ENCODE measurements at regions not wholly inside any gene's neighbourhood (a gene's known extent, or its start where the extent isn't known, plus 50 kb on each side); places are given as distances from the start of the nearest gene placed in this dataset.

GRCh38 chr1:78292361-78292760, 198.4 kb upstream of the PTGFR start:
- no peak overlapping the region for H3K4me3 ChIP-seq
- H3K27me3 ChIP-seq (ENCODE audit: insufficient read depth in 3 of 3, low read length in 2 of 3) = no peaks in the 10 kb centered on the region
- no peak for TF ChIP-seq CTCF (IDR thresholded peaks at IDR 0.05)
- no peaks in the 10 kb centered on the region for H3K4me1 ChIP-seq
- peak in 1 of 2 donors; percentile 19 for DNase-seq
- H3K27ac ChIP-seq = no peak overlapping the region
- H3K9me3 ChIP-seq = no peaks in the 10 kb centered on the region
- H3K36me3 ChIP-seq (ENCODE audit: insufficient read depth in 1 of 2, low read depth in 1 of 2) = no peaks in the 10 kb centered on the region
- no peak for ATAC-seq
- WGBS, 3 donors = 46 to 52% (median 51%) methylated on average over 3 of the region's 3 CpGs
- intact Hi-C loops (cut with DNase I) = no loop called here

GRCh38 chr1:78297836-78298235, 192.9 kb upstream of the PTGFR start:
- Histone ChIP-seq H3K27me3 (ENCODE audit: insufficient read depth in 3 of 3, low read length in 2 of 3) (no peaks in the 10 kb centered on the region), H3K9me3 (no peaks in the 10 kb centered on the region), H3K4me1 (no peaks in the 10 kb centered on the region), H3K36me3 (ENCODE audit: insufficient read depth in 1 of 2, low read depth in 1 of 2) (no peaks in the 10 kb centered on the region), H3K27ac (no peak overlapping the region), H3K4me3 (no peak overlapping the region)
- ATAC-seq (no peak), DNase-seq (no peak)
- intact Hi-C loops (cut with DNase I) = no loop called here
- no peak for TF ChIP-seq CTCF (IDR thresholded peaks at IDR 0.05)
- WGBS, 3 donors = 88 to 93% (median 89%) methylated on average over 4 of the region's 4 CpGs

GRCh38 chr1:78298349-78298748, 192.4 kb upstream of the PTGFR start:
- WGBS, 3 donors = 49 to 59% (median 53%) methylated on average over 3 of the region's 3 CpGs
- intact Hi-C loops (cut with DNase I) = no loop called here

GRCh38 chr1:78301141-78301540, 189.6 kb upstream of the PTGFR start:
- no peak overlapping the region for H3K4me3 ChIP-seq

More at GRCh38 chr1:78298349-78298748, 192.4 kb upstream of the PTGFR start:
- no peaks in the 10 kb centered on the region for H3K27me3 ChIP-seq (ENCODE audit: insufficient read depth in 3 of 3, low read length in 2 of 3)
- H3K4me1 ChIP-seq = no peaks in the 10 kb centered on the region
- no peaks in the 10 kb centered on the region for H3K36me3 ChIP-seq (ENCODE audit: insufficient read depth in 1 of 2, low read depth in 1 of 2)
- H3K4me3 ChIP-seq = no peak overlapping the region
- H3K27ac ChIP-seq = no peak overlapping the region
- H3K9me3 ChIP-seq = no peaks in the 10 kb centered on the region
- DNase-seq (no peak), ATAC-seq (no peak)
- TF ChIP-seq CTCF (IDR thresholded peaks at IDR 0.05) = no peak

More at GRCh38 chr1:78301141-78301540, 189.6 kb upstream of the PTGFR start:
- DNase-seq (no peak), ATAC-seq (no peak)
- 91 to 94% (median 91%) methylated on average over 5 of the region's 5 CpGs for WGBS, 3 donors
- no peaks in the 10 kb centered on the region for H3K36me3 ChIP-seq (ENCODE audit: insufficient read depth in 1 of 2, low read depth in 1 of 2)
- TF ChIP-seq CTCF (IDR thresholded peaks at IDR 0.05) = no peak
- H3K27ac ChIP-seq = no peak overlapping the region
- intact Hi-C loops (cut with DNase I) = no loop called here
- no peaks in the 10 kb centered on the region for H3K4me1 ChIP-seq
- H3K9me3 ChIP-seq = no peaks in the 10 kb centered on the region
- no peaks in the 10 kb centered on the region for H3K27me3 ChIP-seq (ENCODE audit: insufficient read depth in 3 of 3, low read length in 2 of 3)

All from psoas muscle (tissue), 7 donors.